ENCODE measurements at regions not wholly inside any gene's neighbourhood (a gene's known extent, or its start where the extent isn't known, plus 50 kb on each side); places are given as distances from the start of the nearest gene placed in this dataset.
A peak's percentile ranks its signal among the peaks of the same experiment; 100 is the strongest.
"Not testable (repeated sequence)": the region's sequence is repeated elsewhere in the genome, so short reads cannot be mapped to it uniquely, and the experiment has no call there.

DNA sequence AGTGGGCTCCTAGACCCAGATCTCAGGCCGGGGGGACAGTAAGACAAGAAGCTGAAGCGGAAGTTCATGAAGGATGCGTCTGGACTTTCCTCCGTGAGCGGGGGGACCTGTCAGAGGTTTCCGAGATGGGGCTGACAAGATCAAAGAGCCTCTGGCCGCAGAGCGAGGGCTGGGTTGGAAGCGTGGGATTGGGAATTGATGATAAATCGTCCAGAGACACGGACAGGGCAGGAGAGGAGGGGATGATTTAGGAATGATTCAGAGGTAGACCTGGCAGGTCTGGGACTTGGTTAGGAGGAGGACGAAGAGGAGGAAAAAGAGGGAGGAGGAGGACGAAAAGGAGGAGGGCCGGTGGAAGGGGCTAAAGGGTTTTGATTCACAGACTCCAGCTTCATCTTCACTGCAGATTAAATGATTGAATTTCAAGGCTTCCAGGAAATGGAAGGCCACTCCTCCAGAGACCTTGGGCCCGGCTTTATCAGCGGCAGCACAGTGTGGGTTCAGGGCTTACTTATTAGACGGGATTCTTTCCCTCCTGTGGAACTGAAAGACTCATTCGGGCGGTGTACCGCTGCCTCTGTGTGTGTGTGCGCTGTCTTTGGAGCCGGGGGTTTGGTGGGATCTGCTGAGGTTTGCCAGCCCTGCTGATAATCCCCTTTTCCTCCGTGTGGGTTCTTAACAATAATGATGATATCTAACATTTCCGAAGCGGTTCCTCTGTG lies 85.7 kb upstream of the SLC45A1 start:
- no peak for DNase-seq
- in situ Hi-C loops (cut with MboI; ENCODE audit: low pct_unique_long_range_greater_than_20kb, low sequenced_read_pairs) = no loop called here

- in situ Hi-C loops (cut with MboI; ENCODE audit: low pct_unique_long_range_greater_than_20kb, low sequenced_read_pairs) = no loop called here
- no peak for DNase-seq
These were observed 87.7 kb upstream of the SLC45A1 start for GRCh38 chr1:8230292-8230621.

DNA sequence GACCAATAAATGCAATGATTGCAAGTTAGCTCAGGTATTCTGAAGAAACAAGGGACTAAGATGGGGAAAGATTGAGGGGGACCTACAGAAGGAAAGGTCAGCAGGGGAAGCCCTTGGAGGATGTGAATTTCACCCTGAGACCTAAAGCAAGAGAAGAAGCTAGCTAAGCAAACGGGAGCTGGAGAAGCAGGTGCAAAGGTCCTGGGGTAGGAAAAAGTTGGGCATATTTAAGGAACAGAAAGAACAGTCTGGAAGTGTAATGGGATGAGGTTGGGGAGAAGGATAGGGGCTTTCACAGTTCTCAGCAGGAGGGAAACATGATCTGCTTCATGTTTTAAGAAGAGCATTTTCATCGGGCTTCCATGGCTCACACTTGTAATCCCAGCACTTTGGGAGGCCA lies 89.7 kb upstream of the SLC45A1 start:
- no peak for DNase-seq
- in situ Hi-C loops (cut with MboI; ENCODE audit: low pct_unique_long_range_greater_than_20kb, low sequenced_read_pairs) = no loop called here

DNA sequence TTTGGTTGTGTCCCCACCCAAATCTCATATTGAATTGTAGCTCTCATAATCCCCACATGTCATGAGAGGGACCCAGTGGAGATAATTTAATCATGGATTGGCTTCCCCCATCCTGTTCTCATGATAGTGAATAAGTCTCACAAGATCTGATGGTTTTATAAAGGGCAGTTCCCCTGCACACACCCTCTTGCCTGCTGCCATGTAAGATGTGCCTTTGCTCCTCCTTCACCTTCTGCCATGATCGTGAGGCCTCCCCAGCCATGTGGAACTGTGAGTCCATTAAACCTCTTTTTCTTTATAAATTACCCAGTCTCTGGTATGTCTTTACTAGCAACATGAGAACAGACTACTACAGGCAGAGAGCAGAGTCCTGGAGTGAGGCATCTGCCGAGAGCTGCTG lies 90.2 kb upstream of the SLC45A1 start:
- DNase-seq; in situ Hi-C loops (cut with MboI; ENCODE audit: low pct_unique_long_range_greater_than_20kb, low sequenced_read_pairs): not testable (repeated sequence)

GRCh38 chr1:8226747-8227146 lies 91.2 kb upstream of the SLC45A1 start:
- no peak for DNase-seq
- in situ Hi-C loops (cut with MboI; ENCODE audit: low pct_unique_long_range_greater_than_20kb, low sequenced_read_pairs) = no loop called here

DNA sequence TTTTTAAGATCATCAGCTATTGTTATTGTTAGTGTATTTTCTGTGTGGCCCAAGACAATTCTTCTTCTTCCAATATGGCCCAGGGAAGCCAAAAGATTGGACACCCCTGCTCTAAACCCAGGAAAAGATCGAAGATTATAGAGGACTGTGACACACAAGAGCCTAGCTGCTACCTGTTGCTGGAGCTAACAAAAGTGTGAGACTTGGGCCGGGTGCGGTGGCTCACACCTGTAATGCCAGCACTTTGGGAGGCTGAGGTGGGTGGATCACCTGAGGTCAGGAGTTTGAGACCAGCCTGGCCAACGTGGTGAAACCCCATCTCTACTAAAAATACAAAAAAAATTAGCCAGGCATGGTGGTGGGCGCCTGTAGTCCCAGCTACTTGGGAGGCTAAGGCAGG lies 91.9 kb upstream of the SLC45A1 start:
- DNase-seq; in situ Hi-C loops (cut with MboI; ENCODE audit: low pct_unique_long_range_greater_than_20kb, low sequenced_read_pairs): not testable (repeated sequence)

DNA sequence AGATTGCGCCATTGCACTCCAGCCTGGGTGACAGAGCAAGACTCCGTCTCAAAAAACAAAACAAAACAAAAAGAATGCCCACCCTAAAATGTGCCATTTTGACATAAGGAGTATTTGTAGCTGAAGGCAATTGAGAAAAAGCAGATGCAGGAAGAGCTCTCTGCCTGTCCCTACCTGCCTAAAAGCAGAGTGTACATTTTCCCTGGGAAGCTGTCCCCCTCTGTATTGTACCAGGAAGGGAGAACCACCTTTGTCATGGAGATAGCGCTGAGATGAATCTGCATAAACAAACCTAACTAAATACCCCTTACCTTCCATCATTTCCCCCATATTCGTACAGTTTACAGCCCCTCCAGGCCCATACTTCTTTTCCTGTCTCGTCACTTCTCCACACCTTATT lies 94.4 kb upstream of the SLC45A1 start:
- in situ Hi-C loops (cut with MboI; ENCODE audit: low pct_unique_long_range_greater_than_20kb, low sequenced_read_pairs) = no loop called here
- no peak for DNase-seq

GRCh38 chr1:8222789-8223188 lies 95.1 kb upstream of the SLC45A1 start:
- no peak for DNase-seq
- in situ Hi-C loops (cut with MboI; ENCODE audit: low pct_unique_long_range_greater_than_20kb, low sequenced_read_pairs) = no loop called here

- no peak for DNase-seq
- in situ Hi-C loops (cut with MboI; ENCODE audit: low pct_unique_long_range_greater_than_20kb, low sequenced_read_pairs) = no loop called here
These were observed 98.4 kb upstream of the SLC45A1 start for GRCh38 chr1:8219530-8219929.

DNA sequence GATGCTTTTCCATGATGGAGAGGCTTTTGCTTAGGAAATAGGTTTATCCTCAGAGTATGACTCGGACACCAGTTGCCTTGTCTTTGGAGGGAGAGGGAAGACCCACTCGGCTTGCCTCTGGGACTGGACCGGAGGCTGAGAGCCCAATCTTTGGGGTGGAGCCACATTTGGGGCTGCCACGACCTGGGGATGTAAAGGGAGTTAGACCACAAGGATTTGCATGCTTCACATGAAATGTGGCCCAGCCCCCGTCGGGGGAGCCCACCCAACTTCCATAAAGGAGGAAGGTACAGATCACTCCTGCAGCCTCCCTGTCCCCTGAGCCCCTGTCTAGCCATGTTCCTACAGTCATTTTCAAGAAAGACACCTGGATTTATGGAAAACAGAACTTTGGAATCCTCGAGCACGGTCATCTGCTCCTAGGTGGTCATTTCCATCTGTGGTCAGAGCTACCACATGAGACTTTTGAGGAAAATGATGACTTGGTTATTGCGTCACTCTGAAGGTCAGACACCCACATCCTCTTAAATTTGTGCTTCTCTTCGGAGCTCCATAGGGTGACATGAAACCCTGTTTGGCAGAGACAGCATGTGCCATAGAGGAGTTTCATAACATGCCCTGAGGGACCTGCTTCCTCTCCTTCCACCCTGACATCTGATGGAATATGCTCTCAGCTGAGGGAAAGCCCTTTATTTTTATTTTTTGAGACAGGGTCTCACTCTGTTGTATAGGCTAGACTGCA lies 99.4 kb upstream of the SLC45A1 start:
- DNase-seq = no peak
- in situ Hi-C loops (cut with MboI; ENCODE audit: low pct_unique_long_range_greater_than_20kb, low sequenced_read_pairs) = no loop called here

GRCh38 chr1:8217809-8218208 lies 100.1 kb upstream of the SLC45A1 start:
- no peak for DNase-seq
- in situ Hi-C loops (cut with MboI; ENCODE audit: low pct_unique_long_range_greater_than_20kb, low sequenced_read_pairs) = no loop called here

GRCh38 chr1:8217011-8217711 lies 100.8 kb upstream of the SLC45A1 start:
- DNase-seq = no peak
- in situ Hi-C loops (cut with MboI; ENCODE audit: low pct_unique_long_range_greater_than_20kb, low sequenced_read_pairs) = no loop called here

DNA sequence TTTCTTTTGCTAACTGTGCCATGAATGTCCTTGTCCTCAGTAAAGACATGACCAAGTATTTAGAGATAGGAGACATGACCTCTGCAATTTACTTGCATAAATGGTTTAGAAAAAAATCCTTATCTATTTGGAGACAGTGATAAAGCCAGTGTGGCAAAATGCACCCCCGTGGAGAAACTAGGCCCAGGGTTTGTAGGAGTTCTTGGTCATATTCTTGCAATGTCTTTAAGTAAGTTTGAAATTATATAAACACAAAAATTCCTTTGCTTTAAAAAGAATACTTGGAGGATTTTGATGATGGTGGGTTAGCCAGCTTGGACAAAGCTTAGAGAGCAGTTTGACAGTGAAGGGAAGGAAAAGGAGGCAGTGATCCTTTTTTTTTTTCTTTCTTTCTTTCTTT lies 101.9 kb upstream of the SLC45A1 start:
- in situ Hi-C loops (cut with MboI; ENCODE audit: low pct_unique_long_range_greater_than_20kb, low sequenced_read_pairs) = no loop called here
- DNase-seq = no peak

GRCh38 chr1:8214501-8215173 lies 103.3 kb upstream of the SLC45A1 start:
- no peak for DNase-seq
- in situ Hi-C loops (cut with MboI; ENCODE audit: low pct_unique_long_range_greater_than_20kb, low sequenced_read_pairs) = no loop called here

DNA sequence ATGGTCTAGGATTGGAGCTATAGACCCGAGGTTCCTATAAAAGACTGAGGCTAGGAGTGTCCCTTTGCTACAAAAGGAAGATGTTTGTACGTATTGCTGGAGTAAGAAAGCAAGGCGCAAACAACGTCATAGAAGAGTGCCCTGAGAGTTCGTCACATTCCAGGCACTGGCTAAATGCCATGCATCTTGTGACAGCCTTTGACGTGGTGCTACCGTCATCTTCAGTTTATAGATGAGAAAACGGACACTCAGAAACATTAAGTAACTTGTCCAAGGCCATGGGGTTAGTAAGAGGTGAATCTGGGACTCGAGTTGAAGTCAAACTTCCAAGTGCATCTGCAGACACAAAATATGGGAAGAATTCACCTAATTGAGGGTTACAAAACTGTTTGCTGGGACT lies 104.2 kb upstream of the SLC45A1 start:
- in situ Hi-C loops (cut with MboI; ENCODE audit: low pct_unique_long_range_greater_than_20kb, low sequenced_read_pairs) = no loop called here
- DNase-seq = no peak

DNA sequence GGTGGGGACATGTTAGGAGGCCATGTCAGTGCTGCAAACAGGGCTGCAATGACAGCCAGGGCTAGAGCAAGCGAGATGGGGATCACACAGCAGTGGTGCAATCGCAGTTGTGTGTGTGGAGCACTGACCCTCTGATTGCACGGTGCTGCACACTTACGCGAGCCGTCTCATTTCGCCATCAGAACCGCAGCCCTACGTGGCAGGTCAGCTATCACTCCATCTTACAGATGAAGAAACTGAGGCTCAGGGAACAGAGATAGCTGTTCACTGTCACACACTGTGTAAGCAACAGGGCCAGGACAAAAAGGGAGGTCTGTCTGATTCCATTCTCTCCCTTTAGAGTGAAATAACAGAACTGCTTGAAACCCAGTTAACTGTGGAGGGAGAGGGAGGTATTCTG lies 104.8 kb upstream of the SLC45A1 start:
- no peak for DNase-seq
- in situ Hi-C loops (cut with MboI; ENCODE audit: low pct_unique_long_range_greater_than_20kb, low sequenced_read_pairs) = no loop called here

GRCh38 chr1:8212580-8213031 lies 105.3 kb upstream of the SLC45A1 start:
- in situ Hi-C loops (cut with MboI; ENCODE audit: low pct_unique_long_range_greater_than_20kb, low sequenced_read_pairs) = no loop called here
- DNase-seq = no peak

- in situ Hi-C loops (cut with MboI; ENCODE audit: low pct_unique_long_range_greater_than_20kb, low sequenced_read_pairs) = no loop called here
- DNase-seq = peak; percentile 71
These were observed 105.9 kb upstream of the SLC45A1 start for GRCh38 chr1:8211883-8212579.

- no peak for DNase-seq
- in situ Hi-C loops (cut with MboI; ENCODE audit: low pct_unique_long_range_greater_than_20kb, low sequenced_read_pairs) = no loop called here
These were observed 106.5 kb upstream of the SLC45A1 start for GRCh38 chr1:8211251-8211882.
